ENCODE measurements at regions not wholly inside any gene's neighbourhood (a gene's known extent, or its start where the extent isn't known, plus 50 kb on each side); places are given as distances from the start of the nearest gene placed in this dataset.

DNA sequence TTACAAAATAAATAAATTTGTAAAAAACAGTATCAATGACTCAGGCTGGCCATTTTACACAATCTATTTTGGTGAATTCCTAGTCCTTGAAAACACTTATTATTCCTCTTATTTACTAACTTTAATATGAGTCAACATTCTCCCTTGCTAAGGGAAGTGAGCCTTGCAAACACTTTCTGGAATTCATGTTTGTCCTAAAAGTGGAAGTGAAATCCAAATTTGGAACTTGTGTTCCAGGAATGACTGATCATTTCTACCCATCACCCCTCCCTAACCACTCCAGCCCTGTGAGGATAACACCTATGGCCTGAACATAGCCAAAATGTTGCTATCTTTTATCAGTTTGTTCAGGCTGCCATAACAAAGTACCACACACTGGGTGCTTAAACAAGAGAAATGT lies 83.1 kb downstream of the OR5AK2 start:
- peaks cover 0 to 5% of the 10 kb centered on the region in 2 experiments; a peak in 1 of 4 replicates for H3K4me1 ChIP-seq (ENCODE audit: control insufficient read depth in 1 of 2, insufficient read depth in 2 of 2, low read length in 2 of 2)
- intact Hi-C loops (cut with micrococcal nuclease) = no loop called here

More for the DNA sequence above, 83.1 kb downstream of the OR5AK2 start:
- no peak overlapping the region for H3K9ac ChIP-seq (ENCODE audit: low read length)
- H3K9me2 ChIP-seq (ENCODE audit: insufficient read depth) = no peaks in the 10 kb centered on the region
- H3K4me3 ChIP-seq (replicated peaks in 1 of 2; ENCODE audit: low read depth in 1 of 2, low read length in 2 of 2) = no peak overlapping the region
- TF ChIP-seq, protein P1, sequence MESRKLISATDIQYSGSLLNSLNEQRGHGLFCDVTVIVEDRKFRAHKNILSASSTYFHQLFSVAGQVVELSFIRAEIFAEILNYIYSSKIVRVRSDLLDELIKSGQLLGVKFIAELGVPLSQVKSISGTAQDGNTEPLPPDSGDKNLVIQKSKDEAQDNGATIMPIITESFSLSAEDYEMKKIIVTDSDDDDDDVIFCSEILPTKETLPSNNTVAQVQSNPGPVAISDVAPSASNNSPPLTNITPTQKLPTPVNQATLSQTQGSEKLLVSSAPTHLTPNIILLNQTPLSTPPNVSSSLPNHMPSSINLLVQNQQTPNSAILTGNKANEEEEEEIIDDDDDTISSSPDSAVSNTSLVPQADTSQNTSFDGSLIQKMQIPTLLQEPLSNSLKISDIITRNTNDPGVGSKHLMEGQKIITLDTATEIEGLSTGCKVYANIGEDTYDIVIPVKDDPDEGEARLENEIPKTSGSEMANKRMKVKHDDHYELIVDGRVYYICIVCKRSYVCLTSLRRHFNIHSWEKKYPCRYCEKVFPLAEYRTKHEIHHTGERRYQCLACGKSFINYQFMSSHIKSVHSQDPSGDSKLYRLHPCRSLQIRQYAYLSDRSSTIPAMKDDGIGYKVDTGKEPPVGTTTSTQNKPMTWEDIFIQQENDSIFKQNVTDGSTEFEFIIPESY (IDR thresholded peaks at IDR 0.05; ENCODE audit: extremely low read depth, insufficient replicate concordance, low read length) = no peak
- TF ChIP-seq CEBPB (IDR thresholded peaks at IDR 0.05; ENCODE audit: low read depth) (no peak), POLR2A (IDR thresholded peaks at IDR 0.05; ENCODE audit: borderline replicate concordance, extremely low read depth, insufficient read depth, insufficient read length) (no peak), ZNF274 (IDR thresholded peaks at IDR 0.05; ENCODE audit: low read depth, low read length) (no peak), ZFX (IDR thresholded peaks at IDR 0.05) (no peak), JUND (IDR thresholded peaks at IDR 0.05) (no peak), EZH2phosphoT487 (IDR thresholded peaks at IDR 0.05; ENCODE audit: borderline replicate concordance) (no peak), EZH2 (IDR thresholded peaks at IDR 0.05) (no peak), SP1 (IDR thresholded peaks at IDR 0.05; ENCODE audit: low read depth) (no peak), CBX3 (IDR thresholded peaks at IDR 0.05; ENCODE audit: low read depth) (no peak), TCF7L2 (IDR thresholded peaks at IDR 0.05; ENCODE audit: borderline replicate concordance, extremely low read depth, insufficient read depth, insufficient read length) (no peak), RAD21 (IDR thresholded peaks at IDR 0.05; ENCODE audit: low read depth) (no peak), SIN3A (IDR thresholded peaks at IDR 0.05; ENCODE audit: low read depth) (no peak), FOSL1 (IDR thresholded peaks at IDR 0.05; ENCODE audit: low read depth) (no peak), ELF1 (IDR thresholded peaks at IDR 0.05; ENCODE audit: borderline replicate concordance, low read depth) (no peak), YY1 (IDR thresholded peaks at IDR 0.05; ENCODE audit: extremely low read depth, insufficient replicate concordance, low read depth, low read length) (no peak)
- TF ChIP-seq, protein P2, sequence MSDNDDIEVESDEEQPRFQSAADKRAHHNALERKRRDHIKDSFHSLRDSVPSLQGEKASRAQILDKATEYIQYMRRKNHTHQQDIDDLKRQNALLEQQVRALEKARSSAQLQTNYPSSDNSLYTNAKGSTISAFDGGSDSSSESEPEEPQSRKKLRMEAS (IDR thresholded peaks at IDR 0.05) = no peak
- TF ChIP-seq, protein P3, sequence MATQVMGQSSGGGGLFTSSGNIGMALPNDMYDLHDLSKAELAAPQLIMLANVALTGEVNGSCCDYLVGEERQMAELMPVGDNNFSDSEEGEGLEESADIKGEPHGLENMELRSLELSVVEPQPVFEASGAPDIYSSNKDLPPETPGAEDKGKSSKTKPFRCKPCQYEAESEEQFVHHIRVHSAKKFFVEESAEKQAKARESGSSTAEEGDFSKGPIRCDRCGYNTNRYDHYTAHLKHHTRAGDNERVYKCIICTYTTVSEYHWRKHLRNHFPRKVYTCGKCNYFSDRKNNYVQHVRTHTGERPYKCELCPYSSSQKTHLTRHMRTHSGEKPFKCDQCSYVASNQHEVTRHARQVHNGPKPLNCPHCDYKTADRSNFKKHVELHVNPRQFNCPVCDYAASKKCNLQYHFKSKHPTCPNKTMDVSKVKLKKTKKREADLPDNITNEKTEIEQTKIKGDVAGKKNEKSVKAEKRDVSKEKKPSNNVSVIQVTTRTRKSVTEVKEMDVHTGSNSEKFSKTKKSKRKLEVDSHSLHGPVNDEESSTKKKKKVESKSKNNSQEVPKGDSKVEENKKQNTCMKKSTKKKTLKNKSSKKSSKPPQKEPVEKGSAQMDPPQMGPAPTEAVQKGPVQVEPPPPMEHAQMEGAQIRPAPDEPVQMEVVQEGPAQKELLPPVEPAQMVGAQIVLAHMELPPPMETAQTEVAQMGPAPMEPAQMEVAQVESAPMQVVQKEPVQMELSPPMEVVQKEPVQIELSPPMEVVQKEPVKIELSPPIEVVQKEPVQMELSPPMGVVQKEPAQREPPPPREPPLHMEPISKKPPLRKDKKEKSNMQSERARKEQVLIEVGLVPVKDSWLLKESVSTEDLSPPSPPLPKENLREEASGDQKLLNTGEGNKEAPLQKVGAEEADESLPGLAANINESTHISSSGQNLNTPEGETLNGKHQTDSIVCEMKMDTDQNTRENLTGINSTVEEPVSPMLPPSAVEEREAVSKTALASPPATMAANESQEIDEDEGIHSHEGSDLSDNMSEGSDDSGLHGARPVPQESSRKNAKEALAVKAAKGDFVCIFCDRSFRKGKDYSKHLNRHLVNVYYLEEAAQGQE (IDR thresholded peaks at IDR 0.05; ENCODE audit: low read depth) = no peak
- TF ChIP-seq, protein P4, sequence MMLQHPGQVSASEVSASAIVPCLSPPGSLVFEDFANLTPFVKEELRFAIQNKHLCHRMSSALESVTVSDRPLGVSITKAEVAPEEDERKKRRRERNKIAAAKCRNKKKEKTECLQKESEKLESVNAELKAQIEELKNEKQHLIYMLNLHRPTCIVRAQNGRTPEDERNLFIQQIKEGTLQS (IDR thresholded peaks at IDR 0.05) = no peak
- no peaks in the 10 kb centered on the region for H3K9me3 ChIP-seq (ENCODE audit: control insufficient read depth in 1 of 2, insufficient read depth in 1 of 2, low read depth in 1 of 2, low read length in 2 of 2)
- no peak for DNase-seq (ENCODE audit: low read depth, low spot score)
- no TSS peak for BruUV-seq (replicated peaks)
- H4K20me1 ChIP-seq (ENCODE audit: insufficient read depth) = no peaks in the 10 kb centered on the region
- no peak overlapping the region for H2AFZ ChIP-seq (ENCODE audit: low read depth, low read length, poor library complexity, severe bottlenecking)
- RAD21 ChIA-PET (ENCODE audit: low non-redundant PET in 1 of 2, low total read pairs in 2 of 2, uncharacterized antibody in 2 of 2, unreplicated experiment in 2 of 2) = no interaction called here
- H3K4me2 ChIP-seq (ENCODE audit: low read length) = no peak overlapping the region
- H3K36me3 ChIP-seq (ENCODE audit: control insufficient read depth in 1 of 2, insufficient read depth in 2 of 2, low read length in 2 of 2) = no peaks in the 10 kb centered on the region
- H3K27ac ChIP-seq (ENCODE audit: low read depth, low read length) = no peak overlapping the region
- CTCF ChIA-PET = no interaction called here
- no peak for ATAC-seq
- POLR2A ChIA-PET = no interaction called here
- no peaks in the 10 kb centered on the region for H3K27me3 ChIP-seq (ENCODE audit: insufficient read depth, low read length)
- no peaks in the 10 kb centered on the region for H3K79me2 ChIP-seq (ENCODE audit: insufficient read depth, low read length)

Data from HCT116 (cell line).